HG03442 (cell line): ENCODE measurements at regions not wholly inside any gene's neighbourhood (a gene's known extent, or its start where the extent isn't known, plus 50 kb on each side); places are given as distances from the start of the nearest gene placed in this dataset.
"Not testable (repeated sequence)": the region's sequence is repeated elsewhere in the genome, so short reads cannot be mapped to it uniquely, and the experiment has no call there.

Experiments
- ATAC-seq: cut with Tn5 transposase; IDR thresholded peaks from one replicate; pipeline ENCODE4 v1.9.1; 2021; ENCODE audit warnings: mild to moderate bottlenecking, moderate library complexity; ENCODE audit not compliant: unreplicated experiment

DNA sequence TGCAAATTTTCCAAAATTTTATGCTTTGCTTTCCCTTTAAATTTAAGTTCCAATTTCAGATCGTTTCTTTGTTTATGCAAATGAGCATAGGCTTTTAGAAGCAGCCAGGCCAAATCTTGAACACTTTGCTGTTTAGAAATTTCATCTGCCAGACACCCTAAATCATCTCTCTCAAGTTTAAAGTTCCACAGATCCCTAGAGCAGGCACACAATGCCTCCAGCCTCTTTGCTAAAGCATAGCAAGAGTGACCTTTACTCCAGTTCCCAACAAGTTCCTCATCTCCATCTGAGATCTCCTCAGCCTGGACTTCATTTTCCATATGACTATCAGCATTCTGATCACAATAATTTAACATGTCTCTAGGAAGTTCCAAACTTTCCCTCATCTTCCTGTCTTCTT lies 254.5 kb downstream of the DLL1 start:
- ATAC-seq = not testable (repeated sequence)

DNA sequence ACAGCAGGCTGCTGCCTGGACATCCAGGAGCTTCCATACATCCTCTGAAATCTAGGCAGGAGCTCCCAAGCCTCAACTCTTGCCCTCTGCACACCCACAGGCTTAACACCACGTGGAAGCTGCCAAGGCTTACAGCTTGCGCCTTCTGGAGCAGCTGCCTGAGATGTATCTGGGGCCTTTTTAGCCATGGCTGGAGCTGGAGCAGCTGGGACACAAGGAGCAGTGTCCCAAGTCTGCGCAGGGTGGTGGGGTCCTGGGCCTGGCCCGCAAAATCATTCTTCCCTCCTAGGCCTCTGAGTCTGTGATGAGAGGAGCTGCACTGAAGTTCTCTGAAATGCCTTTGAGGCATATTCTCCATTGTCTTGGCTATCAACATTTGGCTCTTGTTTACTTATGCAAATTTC lies 255.0 kb downstream of the DLL1 start:
- no peak for ATAC-seq

- no peak for ATAC-seq
Measured at GRCh38 chr6:170035044-170035443, 255.8 kb downstream of the DLL1 start.

GRCh38 chr6:170034294-170034693 lies 256.6 kb downstream of the DLL1 start:
- no peak for ATAC-seq

DNA sequence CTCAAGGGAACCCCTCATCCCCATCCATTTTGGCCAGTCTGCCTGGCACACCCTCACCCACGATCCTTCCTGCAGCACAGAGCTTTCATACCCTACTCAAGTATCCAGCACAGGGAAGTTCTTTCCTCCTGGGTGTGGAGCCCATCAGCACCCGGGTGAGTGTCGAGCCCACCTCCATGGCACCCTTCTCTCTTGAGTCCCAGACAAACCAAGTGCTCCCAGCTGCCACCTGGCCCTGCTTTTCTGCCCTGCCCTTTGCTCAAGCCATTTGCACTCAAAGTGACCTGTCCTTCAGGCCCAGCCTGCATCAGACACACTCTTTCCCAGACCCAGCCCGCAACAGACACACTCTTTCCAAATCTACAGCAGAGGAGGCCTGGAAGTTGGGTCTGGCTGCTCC lies 257.2 kb downstream of the DLL1 start:
- no peak for ATAC-seq

DNA sequence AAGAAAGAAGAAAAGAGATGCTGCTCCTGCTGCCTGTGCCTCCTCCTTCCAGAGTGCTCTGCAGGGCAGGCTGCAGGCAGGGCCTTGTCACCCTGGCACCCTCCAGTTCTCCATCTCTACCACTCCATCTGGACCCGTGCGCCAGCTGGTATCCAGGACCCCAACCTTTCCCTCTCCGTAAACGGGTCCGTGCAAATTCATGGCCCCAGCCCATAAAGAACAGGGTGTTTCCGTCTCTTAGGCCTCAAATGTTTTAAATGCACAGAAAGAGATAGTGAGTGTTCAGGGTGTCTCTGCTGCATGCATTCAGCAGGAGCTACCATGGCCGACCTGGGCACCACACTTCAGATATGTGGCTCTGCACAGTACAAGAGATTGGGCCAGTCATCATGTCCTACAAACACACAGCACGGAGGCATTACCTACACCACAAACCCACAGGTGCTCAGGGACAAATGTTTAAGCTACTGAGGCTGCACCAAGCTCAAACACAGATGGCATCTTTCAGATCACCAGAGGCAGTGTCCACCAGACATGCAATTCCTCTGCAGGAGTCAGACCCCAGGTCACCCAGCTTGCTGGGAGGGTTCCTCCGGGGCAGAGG lies 258.1 kb downstream of the DLL1 start:
- ATAC-seq = no peak

DNA sequence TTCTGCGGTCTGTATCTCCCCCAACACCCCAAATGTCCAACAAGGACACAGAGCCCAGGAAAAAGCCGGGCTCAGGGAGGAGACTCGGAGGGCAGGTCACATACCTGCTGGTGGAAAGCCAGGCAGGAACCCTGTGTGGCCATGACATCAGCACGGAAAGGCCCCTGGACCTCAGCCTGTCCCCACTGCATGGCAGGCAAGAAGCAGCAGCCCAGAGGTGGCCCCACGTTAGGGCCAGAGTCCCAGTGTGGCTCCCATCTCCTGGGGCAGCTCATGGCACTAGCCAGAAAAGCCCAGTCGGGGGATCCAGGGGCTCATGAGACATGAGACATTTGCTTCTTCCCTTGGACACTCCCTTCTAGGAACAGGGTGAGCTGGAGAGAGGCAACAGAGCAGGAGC lies 258.7 kb downstream of the DLL1 start:
- no peak for ATAC-seq

GRCh38 chr6:170031684-170032121 lies 259.2 kb downstream of the DLL1 start:
- no peak for ATAC-seq

GRCh38 chr6:170030821-170031471 lies 259.9 kb downstream of the DLL1 start:
- no peak for ATAC-seq

- ATAC-seq = no peak
Measured at GRCh38 chr6:170030284-170030815, 260.5 kb downstream of the DLL1 start.

DNA sequence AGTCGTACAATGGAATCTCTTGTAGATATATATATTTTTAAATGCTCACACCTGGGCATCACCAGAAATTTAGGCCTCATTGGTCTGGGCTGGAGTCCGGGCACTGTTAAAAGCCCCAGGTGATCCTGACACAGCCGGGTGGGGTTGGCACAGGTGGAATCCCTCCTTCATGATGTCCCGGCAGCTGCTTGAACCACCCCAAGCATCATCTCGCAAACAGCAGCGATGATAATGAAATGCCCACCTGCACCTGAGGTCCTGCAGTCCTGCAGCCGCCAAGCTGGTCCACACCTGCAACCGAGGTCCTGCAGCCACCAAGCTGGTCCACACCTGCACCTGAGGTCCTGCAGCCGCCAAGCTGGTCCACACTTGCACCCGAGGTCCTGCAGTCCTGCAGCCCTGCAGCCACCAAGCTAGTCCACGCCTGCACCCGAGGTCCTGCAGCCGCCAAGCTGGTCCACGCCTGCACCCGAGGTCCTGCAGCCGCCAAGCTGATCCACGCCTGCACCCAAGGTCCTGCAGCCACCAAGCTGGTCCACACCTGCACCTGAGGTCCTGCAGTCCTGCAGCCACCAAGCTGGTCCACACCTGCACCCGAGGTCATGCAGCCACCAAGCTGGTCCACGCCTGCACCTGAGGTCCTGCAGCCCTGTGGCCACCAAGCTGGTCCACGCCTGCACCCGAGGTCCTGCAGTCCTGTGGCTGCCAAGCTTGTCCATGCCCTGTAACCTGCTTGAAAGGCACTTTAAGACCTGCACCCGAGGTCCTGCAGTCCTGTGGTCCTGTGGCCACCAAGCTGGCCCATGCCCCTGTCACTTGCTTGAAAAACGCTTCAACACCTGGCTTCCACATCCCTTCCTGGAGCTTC lies 261.2 kb downstream of the DLL1 start:
- no peak for ATAC-seq

DNA sequence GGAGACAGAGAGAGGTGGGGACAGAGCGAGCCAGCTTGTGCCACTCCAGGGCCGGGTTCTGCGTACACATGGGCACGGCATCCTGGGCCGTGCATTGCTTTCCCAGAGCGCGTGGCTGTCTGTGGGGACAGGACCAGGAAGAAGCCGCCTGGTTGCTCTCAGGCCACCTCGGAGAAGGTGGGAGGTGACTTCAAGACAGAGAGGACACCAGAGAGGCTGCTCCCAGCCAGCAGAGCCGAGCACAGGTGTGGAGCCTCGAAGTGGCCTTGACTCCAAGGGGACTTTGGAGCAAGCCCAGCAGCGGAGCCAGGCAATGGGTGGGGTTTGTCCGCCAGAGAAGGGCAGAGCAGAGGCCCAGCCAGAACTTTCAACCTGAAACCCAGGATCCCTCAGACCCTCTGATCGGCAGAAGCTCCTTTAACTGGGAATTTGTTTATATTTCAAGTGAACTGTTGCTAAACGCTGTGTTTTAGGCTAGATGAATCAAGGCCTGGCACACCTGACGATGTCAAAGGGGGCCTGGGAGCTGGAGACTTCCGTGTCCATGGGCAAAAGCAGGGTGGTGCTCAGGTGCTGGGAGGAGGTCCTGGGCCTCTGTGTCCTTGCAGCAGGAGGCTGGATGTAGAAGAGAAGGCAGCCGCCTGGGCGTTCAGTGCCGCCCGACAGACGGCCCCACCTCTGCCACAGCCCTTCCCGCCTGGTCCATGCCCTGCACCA lies 262.1 kb downstream of the DLL1 start:
- no peak for ATAC-seq

GRCh38 chr6:170027647-170028043 lies 263.2 kb downstream of the DLL1 start:
- ATAC-seq = no peak

DNA sequence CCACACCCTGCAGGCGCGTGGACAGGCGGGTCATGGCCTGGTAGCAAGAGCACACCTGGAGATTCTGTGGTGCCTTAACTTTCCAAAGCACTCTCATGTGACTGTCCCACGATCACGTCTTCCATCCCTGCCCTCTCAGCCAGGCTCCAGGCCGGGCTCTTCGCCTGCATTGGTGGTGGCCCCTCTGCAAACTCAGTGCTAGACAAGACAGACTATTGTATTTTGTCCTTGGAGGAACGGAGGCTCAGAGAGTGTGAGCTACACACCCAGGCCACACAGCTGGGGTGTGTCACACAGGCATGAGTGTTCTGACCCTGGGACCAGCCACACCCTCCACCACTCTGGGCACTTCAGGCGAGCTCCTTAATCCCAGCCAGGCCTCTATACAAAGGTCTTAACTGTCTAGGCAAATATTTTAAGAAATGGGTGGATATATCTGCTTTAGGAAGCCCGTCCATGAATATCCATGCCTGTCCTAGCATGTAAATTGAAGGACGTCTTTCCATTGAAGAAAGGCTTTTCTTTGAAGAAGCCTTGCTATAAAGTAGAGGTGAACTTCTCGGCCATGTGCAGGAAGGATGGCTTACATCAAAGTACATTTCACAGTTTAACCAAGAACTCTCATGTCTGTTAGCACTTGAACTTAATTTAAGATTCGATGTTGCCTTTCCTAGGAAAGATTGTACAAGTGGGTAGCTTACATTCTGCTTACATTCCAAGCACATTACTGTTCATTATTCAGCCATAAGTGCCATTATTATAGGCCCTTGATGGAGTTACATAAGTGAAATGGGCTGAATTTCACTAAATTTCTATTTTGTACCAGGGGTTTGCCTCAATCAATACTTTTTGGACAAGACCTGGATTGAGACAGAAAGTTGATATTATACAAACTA lies 263.9 kb downstream of the DLL1 start:
- no peak for ATAC-seq

DNA sequence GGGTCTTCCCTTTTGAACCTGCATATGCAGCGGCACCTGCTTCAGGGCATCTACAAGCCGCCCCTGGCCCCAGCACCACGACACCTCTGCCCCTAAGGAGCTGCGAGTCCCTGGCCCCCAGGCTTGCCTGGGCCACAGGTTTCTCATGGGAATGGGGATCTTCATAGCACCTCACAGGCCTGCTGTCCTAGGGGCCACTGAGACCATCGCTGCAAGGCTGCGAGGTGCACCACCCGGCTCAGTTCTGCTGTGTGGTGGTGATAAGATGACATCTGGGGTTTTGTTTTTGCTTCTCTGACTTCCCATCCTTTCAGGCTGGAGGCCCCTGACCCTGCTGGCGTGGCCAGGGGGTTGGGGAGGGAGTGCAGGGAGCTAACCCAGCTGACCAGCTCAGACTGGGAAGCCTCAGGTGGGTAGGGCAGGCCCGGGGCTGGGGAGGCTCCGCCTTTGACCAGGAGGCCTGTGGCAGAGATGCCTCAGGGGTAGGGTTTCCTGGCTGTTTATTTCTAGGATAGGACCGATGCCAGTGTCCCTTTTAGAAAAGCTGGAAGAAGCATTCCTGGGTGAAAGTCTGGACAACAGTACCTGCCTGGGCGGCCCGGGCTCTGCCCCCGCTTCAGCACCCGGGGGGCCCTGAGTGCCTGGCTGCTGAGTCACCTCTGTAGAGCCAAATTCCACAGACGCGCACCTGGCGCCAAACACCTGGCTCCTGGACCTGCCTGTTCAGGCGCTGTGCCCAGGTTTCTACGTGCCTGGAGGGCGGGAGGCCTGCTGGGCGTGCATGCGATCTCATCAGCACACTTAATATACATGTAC lies 264.7 kb downstream of the DLL1 start:
- no peak for ATAC-seq

DNA sequence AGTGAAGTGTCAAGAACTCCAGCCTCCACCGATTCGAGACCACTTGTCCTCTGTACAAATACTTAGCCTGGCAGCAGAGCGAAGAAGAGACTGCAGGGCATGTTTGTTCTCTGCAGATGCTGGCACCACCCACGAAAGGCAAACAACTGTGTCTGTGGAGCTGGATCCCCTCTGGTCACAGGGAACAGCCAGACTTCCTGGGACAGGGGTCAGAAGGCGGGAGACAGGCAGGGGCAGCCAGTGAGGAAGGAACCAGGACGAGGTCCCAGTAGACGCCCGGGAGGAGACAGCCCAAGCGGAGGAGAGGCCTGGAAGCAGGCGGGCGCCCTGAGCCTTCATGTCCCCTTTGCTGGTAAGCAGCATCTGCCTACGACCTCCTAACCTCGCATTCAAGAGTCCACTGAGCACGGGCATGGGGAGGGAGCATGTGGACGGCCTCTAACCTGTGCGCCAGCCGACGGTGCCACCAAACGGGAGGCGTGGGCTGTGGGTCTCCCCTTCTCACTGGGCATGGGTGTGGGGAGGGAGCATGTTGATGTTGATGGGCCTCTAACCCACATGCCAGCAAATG lies 265.5 kb downstream of the DLL1 start:
- no peak for ATAC-seq

DNA sequence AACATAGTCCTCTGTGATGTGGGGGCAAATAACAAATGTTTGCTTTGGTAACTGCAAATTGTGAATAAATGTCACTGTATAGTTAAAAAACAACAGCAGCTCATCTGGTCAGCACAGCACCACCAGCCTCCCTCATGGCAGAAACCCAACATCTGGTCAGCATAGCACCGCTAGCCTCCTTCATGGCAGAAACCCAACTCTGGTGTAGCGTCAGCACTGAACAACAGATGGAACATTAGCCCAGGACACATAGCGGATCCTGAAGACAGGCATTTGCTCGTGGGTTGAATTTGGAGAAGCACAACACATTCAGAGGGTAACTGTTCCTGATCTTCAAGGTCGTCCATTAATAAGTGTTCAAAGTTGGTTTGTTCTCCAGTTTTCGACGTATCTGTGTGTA lies 265.9 kb downstream of the DLL1 start:
- ATAC-seq = no peak

GRCh38 chr6:170023620-170024521 lies 267.0 kb downstream of the DLL1 start:
- no peak for ATAC-seq
